ENCODE measurements at regions not wholly inside any gene's neighbourhood (a gene's known extent, or its start where the extent isn't known, plus 50 kb on each side); places are given as distances from the start of the nearest gene placed in this dataset.

GRCh38 chr7:82701949-82702348 is 258.4 kb upstream of the CACNA2D1 start:
- Histone ChIP-seq H3K4me1 (ENCODE audit: low read depth) (no peaks in the 10 kb centered on the region), H3K27ac (no peak overlapping the region), H3K4me3 (no peak overlapping the region), H3K9me3 (ENCODE audit: low read depth) (no peaks in the 10 kb centered on the region), H3K27me3 (no peaks in the 10 kb centered on the region), H3K36me3 (no peaks in the 10 kb centered on the region)
- no peak for DNase-seq (ENCODE audit: low read depth in 1 of 2, low spot score in 1 of 2)
- no peak for TF ChIP-seq CTCF (IDR thresholded peaks at IDR 0.05; ENCODE audit: low read depth, low read length)

DNA sequence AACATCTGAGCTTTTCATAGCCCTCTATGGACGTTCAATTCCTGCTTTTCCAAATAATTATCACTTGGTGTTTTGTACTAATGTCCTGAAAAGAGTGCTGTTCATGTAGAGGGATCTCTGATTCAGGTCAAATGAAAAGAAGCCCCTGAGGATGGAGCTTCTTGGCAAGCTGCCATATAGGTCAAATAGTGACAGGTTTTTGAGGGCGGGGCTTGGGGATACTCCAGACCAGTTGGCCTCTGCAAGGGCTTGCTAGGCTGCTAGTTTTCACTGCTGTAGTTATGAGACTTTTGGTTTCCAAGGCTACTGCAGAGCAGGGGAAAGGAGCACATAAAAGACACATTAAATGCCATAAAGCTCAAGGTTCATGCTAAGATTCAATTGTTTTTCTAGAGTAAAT is 257.2 kb upstream of the CACNA2D1 start:
- H3K36me3 ChIP-seq = no peaks in the 10 kb centered on the region
- H3K27ac ChIP-seq = no peak overlapping the region
- no peak for TF ChIP-seq CTCF (IDR thresholded peaks at IDR 0.05; ENCODE audit: low read depth, low read length)
- no peak overlapping the region for H3K4me3 ChIP-seq
- H3K27me3 ChIP-seq = no peaks in the 10 kb centered on the region
- DNase-seq (ENCODE audit: low read depth in 1 of 2, low spot score in 1 of 2) = no peak
- H3K9me3 ChIP-seq (ENCODE audit: low read depth) = no peaks in the 10 kb centered on the region
- no peaks in the 10 kb centered on the region for H3K4me1 ChIP-seq (ENCODE audit: low read depth)

- no peak overlapping the region for H3K4me3 ChIP-seq
- peak in 1 of 2 donors; percentile 9 for DNase-seq (ENCODE audit: low read depth in 1 of 2, low spot score in 1 of 2)
- TF ChIP-seq CTCF (IDR thresholded peaks at IDR 0.05; ENCODE audit: low read depth, low read length) = no peak
- H3K4me1 ChIP-seq (ENCODE audit: low read depth) = no peaks in the 10 kb centered on the region
- H3K27ac ChIP-seq = no peak overlapping the region
- no peaks in the 10 kb centered on the region for H3K27me3 ChIP-seq
- H3K9me3 ChIP-seq (ENCODE audit: low read depth) = no peaks in the 10 kb centered on the region
- no peaks in the 10 kb centered on the region for H3K36me3 ChIP-seq
Measured at GRCh38 chr7:82699773-82700186, 256.2 kb upstream of the CACNA2D1 start.

- Histone ChIP-seq H3K27me3 (no peaks in the 10 kb centered on the region), H3K36me3 (no peaks in the 10 kb centered on the region), H3K9me3 (ENCODE audit: low read depth) (no peaks in the 10 kb centered on the region), H3K27ac (no peak overlapping the region), H3K4me3 (no peak overlapping the region), H3K4me1 (ENCODE audit: low read depth) (no peaks in the 10 kb centered on the region)
- peak in 1 of 2 donors; percentile 7 for DNase-seq (ENCODE audit: low read depth in 1 of 2, low spot score in 1 of 2)
- no peak for TF ChIP-seq CTCF (IDR thresholded peaks at IDR 0.05; ENCODE audit: low read depth, low read length)
Measured at GRCh38 chr7:82697897-82698296, 254.3 kb upstream of the CACNA2D1 start.

DNA sequence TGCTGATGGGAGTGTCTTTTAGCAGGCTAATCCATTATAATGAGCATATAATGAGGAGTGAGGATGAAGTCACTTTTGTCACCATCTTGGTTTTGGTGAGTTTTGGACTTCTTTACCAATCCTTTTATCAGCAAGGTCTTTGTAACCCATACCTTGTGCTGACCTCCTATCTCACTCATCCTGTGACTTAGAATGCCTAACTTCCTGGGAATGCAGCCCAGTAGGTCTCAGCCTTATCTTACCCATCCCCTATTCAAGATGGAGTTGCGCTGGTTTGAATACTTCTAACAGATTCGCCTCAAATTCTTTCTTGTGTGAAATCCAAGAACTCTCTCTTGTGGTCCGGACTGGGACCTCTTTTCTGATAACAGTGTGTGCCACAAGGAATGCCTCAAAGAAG is 253.1 kb upstream of the CACNA2D1 start:
- no peaks in the 10 kb centered on the region for H3K36me3 ChIP-seq
- no peak overlapping the region for H3K27ac ChIP-seq
- no peaks in the 10 kb centered on the region for H3K4me1 ChIP-seq (ENCODE audit: low read depth)
- no peaks in the 10 kb centered on the region for H3K27me3 ChIP-seq
- no peaks in the 10 kb centered on the region for H3K9me3 ChIP-seq (ENCODE audit: low read depth)
- H3K4me3 ChIP-seq = no peak overlapping the region
- TF ChIP-seq CTCF (IDR thresholded peaks at IDR 0.05; ENCODE audit: low read depth, low read length) = no peak
- DNase-seq (ENCODE audit: low read depth in 1 of 2, low spot score in 1 of 2) = no peak

GRCh38 chr7:82694022-82694421 is 250.4 kb upstream of the CACNA2D1 start:
- Histone ChIP-seq H3K9me3 (ENCODE audit: low read depth) (no peaks in the 10 kb centered on the region), H3K4me1 (ENCODE audit: low read depth) (no peaks in the 10 kb centered on the region), H3K4me3 (no peak overlapping the region), H3K27me3 (no peaks in the 10 kb centered on the region), H3K27ac (no peak overlapping the region), H3K36me3 (no peaks in the 10 kb centered on the region)
- TF ChIP-seq CTCF (IDR thresholded peaks at IDR 0.05; ENCODE audit: low read depth, low read length) = no peak
- DNase-seq (ENCODE audit: low read depth in 1 of 2, low spot score in 1 of 2) = no peak

All from cardiac muscle cell (in vitro differentiated cells and primary cell).